ENCODE measurements at regions not wholly inside any gene's neighbourhood (a gene's known extent, or its start where the extent isn't known, plus 50 kb on each side); places are given as distances from the start of the nearest gene placed in this dataset.

DNA sequence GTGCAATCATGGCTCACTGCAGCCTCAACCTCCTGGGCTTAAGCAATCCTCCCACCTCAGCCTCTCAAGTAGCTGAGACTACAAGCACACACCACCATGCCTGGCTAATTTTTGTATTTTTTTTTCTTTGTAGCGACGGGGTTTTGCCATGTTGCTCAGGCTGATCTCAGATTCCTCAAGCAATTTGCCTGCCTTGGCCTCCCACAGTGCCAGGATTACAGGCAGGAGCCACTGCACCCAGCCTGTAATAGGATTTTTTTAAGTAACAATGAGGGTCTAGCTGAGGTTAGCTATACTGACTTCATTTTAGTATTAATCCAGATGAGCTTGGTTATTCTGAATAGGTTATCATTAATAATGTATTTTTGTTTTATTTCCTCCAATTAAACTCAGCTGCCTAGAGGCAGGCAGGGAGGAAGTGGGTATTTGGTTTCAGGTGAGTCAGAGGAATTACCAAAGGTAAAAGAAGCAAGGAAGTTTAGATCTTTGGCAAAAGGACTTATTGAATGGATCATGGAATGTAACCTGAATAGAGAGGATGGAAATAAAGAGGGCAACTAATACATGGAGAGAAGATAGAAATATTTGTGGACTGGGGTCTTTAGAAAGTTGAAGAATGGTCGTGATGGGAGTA, 1023.3 kb upstream of the TENM3 start:
- TF ChIP-seq, protein P1, sequence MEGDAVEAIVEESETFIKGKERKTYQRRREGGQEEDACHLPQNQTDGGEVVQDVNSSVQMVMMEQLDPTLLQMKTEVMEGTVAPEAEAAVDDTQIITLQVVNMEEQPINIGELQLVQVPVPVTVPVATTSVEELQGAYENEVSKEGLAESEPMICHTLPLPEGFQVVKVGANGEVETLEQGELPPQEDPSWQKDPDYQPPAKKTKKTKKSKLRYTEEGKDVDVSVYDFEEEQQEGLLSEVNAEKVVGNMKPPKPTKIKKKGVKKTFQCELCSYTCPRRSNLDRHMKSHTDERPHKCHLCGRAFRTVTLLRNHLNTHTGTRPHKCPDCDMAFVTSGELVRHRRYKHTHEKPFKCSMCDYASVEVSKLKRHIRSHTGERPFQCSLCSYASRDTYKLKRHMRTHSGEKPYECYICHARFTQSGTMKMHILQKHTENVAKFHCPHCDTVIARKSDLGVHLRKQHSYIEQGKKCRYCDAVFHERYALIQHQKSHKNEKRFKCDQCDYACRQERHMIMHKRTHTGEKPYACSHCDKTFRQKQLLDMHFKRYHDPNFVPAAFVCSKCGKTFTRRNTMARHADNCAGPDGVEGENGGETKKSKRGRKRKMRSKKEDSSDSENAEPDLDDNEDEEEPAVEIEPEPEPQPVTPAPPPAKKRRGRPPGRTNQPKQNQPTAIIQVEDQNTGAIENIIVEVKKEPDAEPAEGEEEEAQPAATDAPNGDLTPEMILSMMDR (IDR thresholded peaks at IDR 0.05) = no peak
- TF ChIP-seq POLR2A (IDR thresholded peaks at IDR 0.05) = no peak
